Parathyroid adenoma (tissue), 2 donors: ENCODE measurements at regions not wholly inside any gene's neighbourhood (a gene's known extent, or its start where the extent isn't known, plus 50 kb on each side); places are given as distances from the start of the nearest gene placed in this dataset.

Experiments
- H2AFZ ChIP-seq: fragments of 300-600 bp; sonication (generic); one replicate; pipeline ENCODE4 v1.7.0; 2017; ENCODE audit warnings: antibody characterized with exemption, mild to moderate bottlenecking
- H3K27ac ChIP-seq: fragments of 300-600 bp; sonication (generic); one replicate; pipeline ENCODE4 v1.7.0; 2017
- H3K27me3 ChIP-seq: fragments of 300-600 bp; sonication (generic); one replicate; pipeline ENCODE4 v1.7.0; 2017; ENCODE audit warnings: low read length; ENCODE audit not compliant: control insufficient read depth, insufficient read depth
- H3K36me3 ChIP-seq: fragments of 300-600 bp; sonication (generic); one replicate; pipeline ENCODE4 v1.7.0; 2017; ENCODE audit warnings: low read length; ENCODE audit not compliant: control insufficient read depth, insufficient read depth
- H3K4me1 ChIP-seq: fragments of 300-600 bp; sonication (generic); one replicate; pipeline ENCODE4 v1.7.0; 2017; ENCODE audit warnings: control low read depth
- H3K4me2 ChIP-seq: fragments of 300-600 bp; sonication (generic); one replicate; pipeline ENCODE4 v1.7.0; 2017; ENCODE audit warnings: low read length
- H3K4me3 ChIP-seq: fragments of 300-600 bp; sonication (generic); one replicate; pipeline ENCODE4 v1.7.0; 2017; ENCODE audit warnings: low read depth, low read length
- H3K79me2 ChIP-seq: fragments of 300-600 bp; sonication (generic); one replicate; pipeline ENCODE4 v1.7.0; 2017; ENCODE audit warnings: control low read depth
- H3K9ac ChIP-seq: fragments of 300-600 bp; sonication (generic); one replicate; pipeline ENCODE4 v1.7.0; 2017; ENCODE audit warnings: mild to moderate bottlenecking
- H3K9me3 ChIP-seq: fragments of 300-600 bp; sonication (generic); one replicate; pipeline ENCODE4 v1.7.0; 2017; ENCODE audit warnings: low read length; ENCODE audit not compliant: control insufficient read depth
- CTCF ChIP-seq: fragments of 300-600 bp; sonication (generic); IDR thresholded peaks from one replicate; pipeline ENCODE4 v1.7.0; 2017; ENCODE audit warnings: antibody characterized with exemption, mild to moderate bottlenecking
- donor health status: primary hyperparathyroidism.

- no peaks in the 10 kb centered on the region for H3K9me3 ChIP-seq
- no peak overlapping the region for H3K9ac ChIP-seq
- H3K27ac ChIP-seq, result no peak overlapping the region
- H3K4me2 ChIP-seq, result no peak overlapping the region
- no peak overlapping the region for H2AFZ ChIP-seq
- H3K4me3 ChIP-seq, result no peak overlapping the region
- H3K27me3 ChIP-seq, result no peaks in the 10 kb centered on the region
- H3K79me2 ChIP-seq, result no peaks in the 10 kb centered on the region
- no peaks in the 10 kb centered on the region for H3K36me3 ChIP-seq
- TF ChIP-seq CTCF, result no peak
- no peaks in the 10 kb centered on the region for H3K4me1 ChIP-seq
Observed at GRCh38 chr5:143929486-143929885, 117.5 kb downstream of the HMHB1 start.

DNA sequence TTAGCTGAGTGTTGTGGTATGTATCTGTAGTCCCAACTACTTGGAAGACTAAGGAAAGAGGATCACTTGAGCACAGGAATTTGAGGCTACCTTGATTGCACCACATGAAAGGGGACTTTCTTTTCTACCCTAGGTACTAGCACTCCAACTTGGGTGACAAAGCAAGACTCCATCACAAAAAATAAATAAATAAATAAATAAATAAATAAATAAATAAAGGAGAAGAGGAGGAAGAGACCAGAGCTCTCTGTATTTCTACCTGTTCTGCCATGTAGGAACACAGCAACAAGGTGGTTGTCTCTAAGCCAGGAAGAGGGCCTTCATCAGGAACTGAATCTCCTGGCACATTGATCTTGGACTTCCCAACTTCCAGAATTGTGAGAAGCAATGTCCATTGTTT, 118.6 kb downstream of the HMHB1 start:
- TF ChIP-seq CTCF, result no peak
- H3K79me2 ChIP-seq, result no peaks in the 10 kb centered on the region
- no peak overlapping the region for H3K9ac ChIP-seq
- H3K27ac ChIP-seq, result no peak overlapping the region
- H3K9me3 ChIP-seq, result no peaks in the 10 kb centered on the region
- no peaks in the 10 kb centered on the region for H3K4me1 ChIP-seq
- no peak overlapping the region for H3K4me3 ChIP-seq
- H3K27me3 ChIP-seq, result no peaks in the 10 kb centered on the region
- H3K4me2 ChIP-seq, result no peak overlapping the region
- H3K36me3 ChIP-seq, result no peaks in the 10 kb centered on the region
- H2AFZ ChIP-seq, result no peak overlapping the region

DNA sequence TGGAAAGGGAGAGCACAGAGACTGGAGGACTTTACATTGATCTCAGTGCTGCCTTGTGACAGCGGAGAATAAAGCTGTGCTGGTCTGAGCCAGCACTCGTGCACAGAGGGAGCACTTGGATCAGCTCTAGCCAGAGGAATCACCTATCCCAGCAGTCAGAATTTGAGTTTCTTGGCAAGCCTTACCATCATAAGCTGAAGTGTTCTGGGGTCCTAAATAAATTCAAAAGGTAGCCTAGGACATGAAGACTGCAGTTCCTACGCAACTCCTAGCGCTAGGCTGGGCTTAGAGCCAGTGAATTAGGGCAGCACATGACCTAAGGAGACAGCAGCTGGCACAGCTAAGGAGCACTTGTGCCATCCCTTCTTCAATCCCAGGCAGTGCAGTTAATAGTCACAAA, 119.5 kb downstream of the HMHB1 start:
- H3K79me2 ChIP-seq, result no peaks in the 10 kb centered on the region
- no peak overlapping the region for H3K27ac ChIP-seq
- H3K36me3 ChIP-seq, result no peaks in the 10 kb centered on the region
- H3K4me2 ChIP-seq, result no peak overlapping the region
- no peak overlapping the region for H3K4me3 ChIP-seq
- H3K27me3 ChIP-seq, result no peaks in the 10 kb centered on the region
- H2AFZ ChIP-seq, result no peak overlapping the region
- no peak overlapping the region for H3K9ac ChIP-seq
- TF ChIP-seq CTCF, result no peak
- H3K9me3 ChIP-seq, result no peaks in the 10 kb centered on the region
- H3K4me1 ChIP-seq, result no peaks in the 10 kb centered on the region

GRCh38 chr5:143931986-143932385, 120.0 kb downstream of the HMHB1 start:
- Histone ChIP-seq H3K79me2 (no peaks in the 10 kb centered on the region), H3K9ac (no peak overlapping the region), H3K4me1 (no peaks in the 10 kb centered on the region), H3K9me3 (no peaks in the 10 kb centered on the region), H3K4me3 (no peak overlapping the region), H2AFZ (no peak overlapping the region), H3K36me3 (no peaks in the 10 kb centered on the region), H3K4me2 (no peak overlapping the region), H3K27ac (no peak overlapping the region), H3K27me3 (no peaks in the 10 kb centered on the region)
- no peak for TF ChIP-seq CTCF

DNA sequence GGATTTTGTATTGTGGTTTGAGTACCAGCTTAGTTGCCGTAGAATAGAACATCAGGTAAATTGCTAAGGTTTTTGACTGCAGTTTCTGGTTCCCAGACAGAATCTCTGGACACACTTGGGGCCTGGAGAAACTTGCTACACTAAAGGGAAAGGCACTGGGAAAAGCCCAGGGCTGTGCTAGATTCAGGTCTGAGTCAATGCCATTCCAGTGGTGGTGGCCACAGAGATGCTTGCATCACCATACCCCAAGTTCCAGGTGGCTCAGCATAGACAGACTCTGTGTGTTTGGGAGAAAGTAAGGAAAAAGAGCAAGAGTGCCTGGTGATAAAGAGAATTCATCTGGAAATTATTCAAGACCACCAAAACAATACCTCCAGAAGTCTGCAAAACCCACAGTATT, 120.6 kb downstream of the HMHB1 start:
- H3K4me1 ChIP-seq, result no peaks in the 10 kb centered on the region
- no peaks in the 10 kb centered on the region for H3K9me3 ChIP-seq
- no peak overlapping the region for H3K27ac ChIP-seq
- H3K79me2 ChIP-seq, result no peaks in the 10 kb centered on the region
- no peak for TF ChIP-seq CTCF
- no peak overlapping the region for H3K4me2 ChIP-seq
- no peak overlapping the region for H3K4me3 ChIP-seq
- no peaks in the 10 kb centered on the region for H3K27me3 ChIP-seq
- H2AFZ ChIP-seq, result no peak overlapping the region
- H3K9ac ChIP-seq, result no peak overlapping the region
- no peaks in the 10 kb centered on the region for H3K36me3 ChIP-seq
